SK-N-MC (cell line): ENCODE measurements at regions not wholly inside any gene's neighbourhood (a gene's known extent, or its start where the extent isn't known, plus 50 kb on each side); places are given as distances from the start of the nearest gene placed in this dataset.

ENCODE experiments used
- EZH2 ChIP-seq: fragments of 200-600 bp; sonication (generic); IDR thresholded peaks from one replicate; pipeline ENCODE4 v1.6.1; 2017; ENCODE audit warnings: antibody characterized with exemption
- FOXP2 ChIP-seq: optimal IDR thresholded peaks from 2 replicates; pipeline ENCODE3; 2011; ENCODE audit warnings: mild to moderate bottlenecking, moderate library complexity; ENCODE audit not compliant: insufficient read depth; ENCODE audit errors: extremely low read length, control extremely low read depth
- POLR2AphosphoS5 ChIP-seq: IDR thresholded peaks from 2 replicates; pipeline ENCODE4 v1.6.1; 2012; ENCODE audit warnings: mild to moderate bottlenecking, low read depth, low read length, borderline replicate concordance

GRCh38 chr2:12665334-12665733 lies 51.4 kb upstream of the TRIB2 start:
- no peak for TF ChIP-seq EZH2
- no peak for TF ChIP-seq POLR2AphosphoS5
- TF ChIP-seq FOXP2 = no peak
